ENCODE measurements at regions not wholly inside any gene's neighbourhood (a gene's known extent, or its start where the extent isn't known, plus 50 kb on each side); places are given as distances from the start of the nearest gene placed in this dataset.
"Not testable (repeated sequence)": the region's sequence is repeated elsewhere in the genome, so short reads cannot be mapped to it uniquely, and the experiment has no call there.

GRCh38 chr19:23537136-23537535 is 141.9 kb upstream of the ZNF91 start:
- not testable (repeated sequence) for H3K4me1 ChIP-seq (ENCODE audit: control insufficient read depth, insufficient read depth, low read length); H3K4me3 ChIP-seq (ENCODE audit: insufficient read depth, low read depth, low read length); H3K27ac ChIP-seq (ENCODE audit: insufficient read depth, low read depth, low read length, poor library complexity, severe bottlenecking); H3K9me3 ChIP-seq (ENCODE audit: control insufficient read depth, low read length); H3K36me3 ChIP-seq (ENCODE audit: control insufficient read depth, insufficient read depth, low read length); H3K27me3 ChIP-seq (ENCODE audit: control insufficient read depth, insufficient read depth, low read length, poor library complexity, severe bottlenecking)

DNA sequence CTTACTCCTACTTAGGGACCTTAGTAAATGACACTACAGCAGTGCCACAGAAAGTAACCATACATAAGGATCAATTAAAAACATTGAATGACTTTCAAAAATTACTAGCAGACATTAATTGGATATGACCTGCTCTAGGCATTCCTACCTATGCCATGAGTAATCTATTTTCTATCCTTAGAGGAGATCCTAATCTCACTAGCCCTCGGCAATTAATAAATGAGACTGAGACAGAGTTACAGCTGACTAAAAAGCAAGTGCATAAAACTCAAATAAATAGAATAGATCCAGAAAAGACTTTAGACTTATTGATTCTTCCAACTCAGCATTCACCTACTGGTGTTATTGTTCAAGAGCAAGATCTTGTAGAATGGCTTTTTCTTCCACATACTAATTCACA is 141.1 kb upstream of the ZNF91 start:
- not testable (repeated sequence) for H3K4me1 ChIP-seq (ENCODE audit: control insufficient read depth, insufficient read depth, low read length); H3K27me3 ChIP-seq (ENCODE audit: control insufficient read depth, insufficient read depth, low read length, poor library complexity, severe bottlenecking); H3K27ac ChIP-seq (ENCODE audit: insufficient read depth, low read depth, low read length, poor library complexity, severe bottlenecking); H3K9me3 ChIP-seq (ENCODE audit: control insufficient read depth, low read length); H3K36me3 ChIP-seq (ENCODE audit: control insufficient read depth, insufficient read depth, low read length); H3K4me3 ChIP-seq (ENCODE audit: insufficient read depth, low read depth, low read length)
- 83 to 94% methylated on average over 1 of the region's 1 CpG for WGBS, 2 experiments

GRCh38 chr19:23535901-23536300 is 140.6 kb upstream of the ZNF91 start:
- not testable (repeated sequence) for H3K36me3 ChIP-seq (ENCODE audit: control insufficient read depth, insufficient read depth, low read length); H3K27me3 ChIP-seq (ENCODE audit: control insufficient read depth, insufficient read depth, low read length, poor library complexity, severe bottlenecking); H3K4me3 ChIP-seq (ENCODE audit: insufficient read depth, low read depth, low read length); H3K9me3 ChIP-seq (ENCODE audit: control insufficient read depth, low read length); H3K4me1 ChIP-seq (ENCODE audit: control insufficient read depth, insufficient read depth, low read length); H3K27ac ChIP-seq (ENCODE audit: insufficient read depth, low read depth, low read length, poor library complexity, severe bottlenecking)
- WGBS, 2 experiments, result 68 to 69% methylated on average over 5 of the region's 5 CpGs

GRCh38 chr19:23533441-23533840 is 138.2 kb upstream of the ZNF91 start:
- H3K27ac ChIP-seq (ENCODE audit: insufficient read depth, low read depth, low read length, poor library complexity, severe bottlenecking); H3K4me3 ChIP-seq (ENCODE audit: insufficient read depth, low read depth, low read length); H3K4me1 ChIP-seq (ENCODE audit: control insufficient read depth, insufficient read depth, low read length); H3K36me3 ChIP-seq (ENCODE audit: control insufficient read depth, insufficient read depth, low read length); H3K9me3 ChIP-seq (ENCODE audit: control insufficient read depth, low read length); H3K27me3 ChIP-seq (ENCODE audit: control insufficient read depth, insufficient read depth, low read length, poor library complexity, severe bottlenecking): not testable (repeated sequence)
- 91 to 92% methylated on average over 30 of the region's 30 CpGs for WGBS, 2 experiments

DNA sequence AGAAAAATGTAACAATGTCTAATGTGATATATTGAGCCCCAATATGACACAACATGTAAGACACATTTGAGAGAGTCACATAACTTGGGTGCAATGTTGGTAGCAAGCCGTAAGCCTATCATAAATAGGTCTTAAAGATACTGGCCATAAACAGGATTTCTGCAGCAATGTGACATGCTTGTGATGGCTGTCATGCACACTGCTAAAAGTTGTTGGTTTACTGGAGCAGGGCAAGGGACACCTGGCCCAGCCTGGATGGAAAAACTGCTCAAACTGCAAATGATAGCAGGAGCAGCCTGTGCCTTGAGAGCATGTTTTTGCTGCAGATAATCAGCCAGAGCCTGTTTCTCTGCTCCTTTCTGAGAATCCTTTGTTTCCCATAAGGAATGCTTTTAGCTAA is 136.7 kb upstream of the ZNF91 start:
- no peaks in the 10 kb centered on the region for H3K27me3 ChIP-seq (ENCODE audit: control insufficient read depth, insufficient read depth, low read length, poor library complexity, severe bottlenecking)
- no peak overlapping the region for H3K27ac ChIP-seq (ENCODE audit: insufficient read depth, low read depth, low read length, poor library complexity, severe bottlenecking)
- H3K36me3 ChIP-seq (ENCODE audit: control insufficient read depth, insufficient read depth, low read length), result no peaks in the 10 kb centered on the region
- peaks cover 4% of the 10 kb centered on the region for H3K9me3 ChIP-seq (ENCODE audit: control insufficient read depth, low read length)
- WGBS, 2 experiments, result 93 to 96% methylated on average over 1 of the region's 1 CpG
- H3K4me1 ChIP-seq (ENCODE audit: control insufficient read depth, insufficient read depth, low read length), result no peaks in the 10 kb centered on the region
- H3K4me3 ChIP-seq (ENCODE audit: insufficient read depth, low read depth, low read length), result no peak overlapping the region

- no peaks in the 10 kb centered on the region for H3K27me3 ChIP-seq (ENCODE audit: control insufficient read depth, insufficient read depth, low read length, poor library complexity, severe bottlenecking)
- H3K36me3 ChIP-seq (ENCODE audit: control insufficient read depth, insufficient read depth, low read length), result no peaks in the 10 kb centered on the region
- no peaks in the 10 kb centered on the region for H3K4me1 ChIP-seq (ENCODE audit: control insufficient read depth, insufficient read depth, low read length)
- H3K9me3 ChIP-seq (ENCODE audit: control insufficient read depth, low read length), result peaks cover 4% of the 10 kb centered on the region
- H3K4me3 ChIP-seq (ENCODE audit: insufficient read depth, low read depth, low read length), result no peak overlapping the region
- H3K27ac ChIP-seq (ENCODE audit: insufficient read depth, low read depth, low read length, poor library complexity, severe bottlenecking), result no peak overlapping the region
- WGBS, 2 experiments, result 53 to 59% methylated on average over 2 of the region's 2 CpGs
Observed at GRCh38 chr19:23531231-23531790, 136.0 kb upstream of the ZNF91 start.

GRCh38 chr19:23528376-23528775 is 133.1 kb upstream of the ZNF91 start:
- H3K4me1 ChIP-seq (ENCODE audit: control insufficient read depth, insufficient read depth, low read length), result no peaks in the 10 kb centered on the region
- H3K27ac ChIP-seq (ENCODE audit: insufficient read depth, low read depth, low read length, poor library complexity, severe bottlenecking), result no peak overlapping the region
- no peaks in the 10 kb centered on the region for H3K36me3 ChIP-seq (ENCODE audit: control insufficient read depth, insufficient read depth, low read length)
- peaks cover 12% of the 10 kb centered on the region for H3K9me3 ChIP-seq (ENCODE audit: control insufficient read depth, low read length)
- no peaks in the 10 kb centered on the region for H3K27me3 ChIP-seq (ENCODE audit: control insufficient read depth, insufficient read depth, low read length, poor library complexity, severe bottlenecking)
- H3K4me3 ChIP-seq (ENCODE audit: insufficient read depth, low read depth, low read length), result no peak overlapping the region

- Histone ChIP-seq H3K36me3 (ENCODE audit: control insufficient read depth, insufficient read depth, low read length) (no peaks in the 10 kb centered on the region), H3K27ac (ENCODE audit: insufficient read depth, low read depth, low read length, poor library complexity, severe bottlenecking) (no peak overlapping the region), H3K4me3 (ENCODE audit: insufficient read depth, low read depth, low read length) (no peak overlapping the region), H3K4me1 (ENCODE audit: control insufficient read depth, insufficient read depth, low read length) (no peaks in the 10 kb centered on the region), H3K27me3 (ENCODE audit: control insufficient read depth, insufficient read depth, low read length, poor library complexity, severe bottlenecking) (no peaks in the 10 kb centered on the region), H3K9me3 (ENCODE audit: control insufficient read depth, low read length) (peaks cover 12% of the 10 kb centered on the region)
- WGBS, 2 experiments, result 57 to 59% methylated on average over 2 of the region's 2 CpGs
Observed at GRCh38 chr19:23527797-23528196, 132.5 kb upstream of the ZNF91 start.

DNA sequence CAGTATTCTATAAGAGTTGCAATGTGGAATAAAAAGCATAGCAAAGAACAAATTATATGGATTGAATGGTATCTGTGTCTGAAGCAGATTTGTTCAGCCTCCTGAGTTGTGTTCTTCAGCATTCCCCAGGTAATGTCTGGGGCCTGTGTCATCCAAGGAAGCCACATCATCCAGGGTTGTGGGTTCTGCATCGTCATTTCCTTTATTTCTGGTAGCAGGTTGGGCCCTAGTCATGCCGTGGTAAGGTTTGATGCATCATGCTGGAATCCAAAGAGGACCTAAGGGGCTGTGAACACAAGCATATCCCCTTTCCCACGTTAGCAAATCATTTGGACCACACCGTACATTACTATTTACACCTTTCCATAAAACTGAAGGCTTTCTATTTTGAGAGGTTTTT is 131.0 kb upstream of the ZNF91 start:
- Histone ChIP-seq H3K27me3 (ENCODE audit: control insufficient read depth, insufficient read depth, low read length, poor library complexity, severe bottlenecking) (no peaks in the 10 kb centered on the region), H3K27ac (ENCODE audit: insufficient read depth, low read depth, low read length, poor library complexity, severe bottlenecking) (no peak overlapping the region), H3K4me3 (ENCODE audit: insufficient read depth, low read depth, low read length) (no peak overlapping the region), H3K9me3 (ENCODE audit: control insufficient read depth, low read length) (peaks cover 12% of the 10 kb centered on the region), H3K36me3 (ENCODE audit: control insufficient read depth, insufficient read depth, low read length) (no peaks in the 10 kb centered on the region), H3K4me1 (ENCODE audit: control insufficient read depth, insufficient read depth, low read length) (no peaks in the 10 kb centered on the region)
- WGBS, 2 experiments, result 59 to 64% methylated on average over 4 of the region's 4 CpGs

GRCh38 chr19:23525276-23525852 is 130.1 kb upstream of the ZNF91 start:
- H3K27me3 ChIP-seq (ENCODE audit: control insufficient read depth, insufficient read depth, low read length, poor library complexity, severe bottlenecking), result no peaks in the 10 kb centered on the region
- no peaks in the 10 kb centered on the region for H3K36me3 ChIP-seq (ENCODE audit: control insufficient read depth, insufficient read depth, low read length)
- no peaks in the 10 kb centered on the region for H3K4me1 ChIP-seq (ENCODE audit: control insufficient read depth, insufficient read depth, low read length)
- peaks cover 12% of the 10 kb centered on the region for H3K9me3 ChIP-seq (ENCODE audit: control insufficient read depth, low read length)
- H3K27ac ChIP-seq (ENCODE audit: insufficient read depth, low read depth, low read length, poor library complexity, severe bottlenecking), result no peak overlapping the region
- WGBS, 2 experiments, result 70 to 71% methylated on average over 2 of the region's 2 CpGs
- H3K4me3 ChIP-seq (ENCODE audit: insufficient read depth, low read depth, low read length), result no peak overlapping the region

- no peaks in the 10 kb centered on the region for H3K27me3 ChIP-seq (ENCODE audit: control insufficient read depth, insufficient read depth, low read length, poor library complexity, severe bottlenecking)
- no peaks in the 10 kb centered on the region for H3K4me1 ChIP-seq (ENCODE audit: control insufficient read depth, insufficient read depth, low read length)
- no peak overlapping the region for H3K27ac ChIP-seq (ENCODE audit: insufficient read depth, low read depth, low read length, poor library complexity, severe bottlenecking)
- H3K9me3 ChIP-seq (ENCODE audit: control insufficient read depth, low read length), result peaks cover 8% of the 10 kb centered on the region
- no peak overlapping the region for H3K4me3 ChIP-seq (ENCODE audit: insufficient read depth, low read depth, low read length)
- no peaks in the 10 kb centered on the region for H3K36me3 ChIP-seq (ENCODE audit: control insufficient read depth, insufficient read depth, low read length)
Observed at GRCh38 chr19:23523863-23524262, 128.6 kb upstream of the ZNF91 start.
